GM18858 (cell line): ENCODE measurements at regions not wholly inside any gene's neighbourhood (a gene's known extent, or its start where the extent isn't known, plus 50 kb on each side); places are given as distances from the start of the nearest gene placed in this dataset.

ENCODE experiments used
- ATAC-seq: cut with Tn5 transposase; IDR thresholded peaks from one replicate; pipeline ENCODE4 v1.9.1; 2021; ENCODE audit not compliant: unreplicated experiment

DNA sequence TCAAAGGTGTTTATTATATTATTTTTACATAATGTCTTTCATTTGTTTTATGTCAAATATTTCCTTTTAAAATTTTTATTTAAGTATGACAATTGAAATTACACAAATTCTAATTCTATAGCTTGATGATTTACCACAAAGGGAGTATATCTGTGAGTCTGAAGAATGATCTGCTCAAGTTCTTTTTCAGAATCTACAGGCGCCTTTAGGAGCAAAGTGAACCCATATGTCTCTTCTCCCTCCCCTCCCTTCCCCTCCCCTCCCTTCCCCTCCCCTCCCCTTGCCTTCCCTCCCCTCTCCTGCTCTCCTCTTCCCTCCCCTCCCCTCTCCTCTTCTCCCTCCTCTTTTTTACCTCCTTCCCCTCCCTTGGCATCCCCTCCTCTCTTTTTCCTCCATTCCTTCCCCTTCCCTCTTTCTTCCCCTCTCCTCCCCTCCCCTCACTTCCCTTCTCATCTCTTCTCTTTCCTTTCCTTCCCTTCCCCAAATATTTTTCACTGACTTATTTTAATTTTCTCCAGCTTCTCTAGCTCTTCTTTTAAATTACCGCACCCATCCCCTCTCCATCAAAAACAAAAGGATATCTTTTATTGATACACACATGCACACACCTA, 495.3 kb upstream of the PIK3R1 start:
- no peak for ATAC-seq

- no peak for ATAC-seq
Observed at GRCh38 chr5:67702008-67702407, 505.4 kb upstream of the CD180 start.

GRCh38 chr5:67699560-67699959, 503.0 kb upstream of the CD180 start:
- no peak for ATAC-seq

DNA sequence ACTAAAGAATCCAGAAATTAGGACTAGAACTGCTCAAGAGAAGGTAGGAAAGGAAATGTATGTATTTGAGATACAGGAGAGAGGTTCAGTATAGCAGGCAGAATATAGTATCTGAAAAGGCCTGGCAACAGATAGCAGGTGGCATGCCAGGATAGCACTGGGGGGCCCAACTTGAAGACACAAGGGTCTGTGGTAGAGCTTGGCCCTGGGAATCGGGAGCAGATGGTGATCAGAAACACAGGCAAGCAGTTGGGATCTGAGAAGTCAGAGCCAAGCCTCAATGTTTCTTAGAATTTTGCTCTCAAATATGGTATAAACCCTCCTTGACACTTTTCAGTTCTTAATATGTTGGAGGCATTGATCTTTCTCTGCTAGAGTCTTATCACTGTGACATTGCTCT, 499.8 kb upstream of the CD180 start:
- ATAC-seq: no peak

DNA sequence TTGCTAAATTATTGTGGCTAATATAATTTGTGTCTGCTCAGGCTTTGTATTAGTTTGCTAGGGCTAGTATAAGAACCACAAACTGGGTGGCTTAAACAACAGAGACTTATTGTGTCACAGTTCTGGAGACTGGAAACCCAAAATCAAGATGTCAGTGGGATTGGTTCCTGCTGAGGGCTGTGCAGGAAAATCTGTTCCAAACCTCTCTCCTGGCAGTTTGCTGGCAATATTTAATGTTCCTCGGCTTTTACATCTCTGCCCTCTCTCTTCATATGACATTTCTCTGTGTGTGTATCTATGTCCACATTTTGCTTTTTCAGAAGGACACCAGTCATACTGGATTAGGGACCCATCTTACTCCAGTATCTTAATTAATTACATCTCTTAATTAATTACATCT, 498.8 kb upstream of the CD180 start:
- ATAC-seq: no peak

DNA sequence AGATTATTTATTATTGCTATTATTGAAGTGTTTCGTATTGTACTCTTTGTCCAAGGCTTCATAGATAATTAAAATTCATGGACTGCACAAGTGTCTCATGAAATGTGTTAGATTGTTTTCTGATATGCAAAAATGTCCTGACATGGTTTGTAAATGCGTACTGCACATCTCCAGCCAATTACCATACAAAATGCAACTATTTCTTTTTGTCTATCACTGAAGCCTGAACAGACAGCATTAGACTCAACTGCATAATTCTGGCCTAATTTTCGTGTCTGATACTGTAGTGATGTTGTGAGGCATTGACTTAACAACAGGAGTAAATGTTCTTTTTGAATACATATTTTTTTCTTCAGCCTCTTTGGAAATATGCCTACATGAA, 498.2 kb upstream of the CD180 start:
- ATAC-seq: no peak

DNA sequence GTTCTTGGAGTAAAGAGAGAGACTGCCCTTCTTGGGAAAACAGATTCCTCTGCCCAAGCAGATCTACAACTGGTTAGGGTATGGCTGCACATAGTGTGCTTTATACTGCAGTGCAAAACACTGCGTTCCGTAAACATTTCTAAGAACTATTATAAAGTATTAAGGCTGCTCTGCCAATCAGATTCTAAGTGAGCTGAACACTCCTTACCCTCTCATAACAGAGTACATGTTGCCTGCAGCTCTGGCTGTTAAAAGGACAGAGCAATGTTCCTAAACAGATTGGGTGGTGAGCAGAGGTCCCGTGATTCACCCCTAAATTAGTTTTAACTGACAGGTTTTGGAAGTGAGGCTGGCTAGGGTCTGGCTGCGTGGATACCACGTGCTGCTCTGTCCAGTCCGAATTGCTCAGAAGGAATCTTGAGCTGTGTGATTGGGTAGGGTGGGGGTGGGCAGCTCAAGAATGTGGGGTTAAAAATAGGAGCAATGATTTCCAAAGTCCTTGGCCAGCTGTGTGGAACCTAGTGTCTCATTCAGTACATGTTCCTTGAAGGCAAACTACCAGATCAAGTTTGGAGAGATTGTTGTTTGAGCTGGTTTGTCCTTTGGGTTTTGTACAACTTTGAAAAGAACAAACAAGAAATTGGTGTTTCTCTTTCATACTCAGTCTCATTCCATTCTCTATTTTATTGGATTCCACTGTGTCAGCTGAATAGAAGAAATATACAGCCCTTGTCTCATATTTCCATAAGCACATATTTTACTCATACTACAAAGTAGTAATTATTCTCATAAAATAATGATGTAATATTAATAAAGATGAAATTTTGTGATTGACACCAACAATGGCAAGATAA, 497.6 kb upstream of the CD180 start:
- ATAC-seq: no peak

GRCh38 chr5:67686746-67687145, 490.1 kb upstream of the CD180 start:
- no peak for ATAC-seq

- no peak for ATAC-seq
Observed at GRCh38 chr5:67681703-67682102, 485.1 kb upstream of the CD180 start.

GRCh38 chr5:67680099-67680498, 483.5 kb upstream of the CD180 start:
- no peak for ATAC-seq

DNA sequence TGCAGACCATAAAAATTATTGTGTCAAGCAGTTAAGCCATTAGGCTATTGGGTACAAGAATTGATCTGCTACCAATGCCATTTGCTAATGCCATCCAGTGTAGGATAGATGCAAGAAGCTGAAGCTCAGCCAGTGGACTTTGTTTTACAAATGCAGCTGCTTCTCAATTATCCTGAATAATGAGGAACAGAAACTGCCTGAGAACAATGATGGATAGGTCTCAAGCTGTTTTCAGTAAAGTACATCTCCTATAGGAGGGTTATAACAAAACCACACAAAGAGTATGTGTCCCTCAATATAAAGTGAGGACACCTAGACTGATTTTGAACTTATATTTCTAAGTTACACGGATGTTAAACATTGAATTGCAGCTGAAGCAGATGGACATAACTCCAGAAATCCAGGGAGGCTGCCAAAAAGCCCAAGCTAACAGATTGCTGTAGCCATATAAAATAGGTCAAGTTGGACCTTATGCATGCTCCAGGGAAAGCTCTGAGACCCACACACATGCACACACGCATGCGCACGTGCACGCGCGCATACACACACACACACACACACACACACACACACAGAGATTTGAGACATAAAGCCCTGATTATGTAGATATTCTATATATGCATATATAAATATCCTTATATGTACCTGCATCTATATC, 482.7 kb upstream of the CD180 start:
- no peak for ATAC-seq

- ATAC-seq: no peak
Observed at GRCh38 chr5:67678594-67678993, 482.0 kb upstream of the CD180 start.

- ATAC-seq: no peak
Observed at GRCh38 chr5:67677422-67677970, 480.9 kb upstream of the CD180 start.

GRCh38 chr5:67676863-67677262, 480.3 kb upstream of the CD180 start:
- no peak for ATAC-seq

GRCh38 chr5:67674159-67674655, 477.6 kb upstream of the CD180 start:
- ATAC-seq: no peak

- no peak for ATAC-seq
Observed at GRCh38 chr5:67673618-67674017, 477.0 kb upstream of the CD180 start.

DNA sequence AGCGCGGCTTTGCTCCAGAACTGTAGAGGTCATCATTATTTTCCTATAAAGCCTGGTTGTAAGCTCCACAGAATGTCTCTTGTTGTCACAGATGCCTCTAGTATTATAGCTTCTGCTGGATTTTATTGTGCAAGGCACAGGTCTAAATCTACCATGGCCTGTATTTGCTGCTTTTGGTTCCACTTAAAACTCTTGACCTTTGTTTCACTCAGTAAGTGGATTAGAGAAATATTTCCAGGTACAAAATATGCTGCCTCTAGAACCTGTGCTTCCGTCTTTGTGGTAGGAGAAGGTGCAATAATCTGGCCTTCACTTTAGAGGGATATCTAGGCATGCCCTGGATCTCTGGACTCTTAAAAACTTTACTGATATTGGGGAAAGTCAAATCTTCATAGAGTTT, 476.6 kb upstream of the CD180 start:
- ATAC-seq: no peak

GRCh38 chr5:67672636-67673035, 476.0 kb upstream of the CD180 start:
- no peak for ATAC-seq

DNA sequence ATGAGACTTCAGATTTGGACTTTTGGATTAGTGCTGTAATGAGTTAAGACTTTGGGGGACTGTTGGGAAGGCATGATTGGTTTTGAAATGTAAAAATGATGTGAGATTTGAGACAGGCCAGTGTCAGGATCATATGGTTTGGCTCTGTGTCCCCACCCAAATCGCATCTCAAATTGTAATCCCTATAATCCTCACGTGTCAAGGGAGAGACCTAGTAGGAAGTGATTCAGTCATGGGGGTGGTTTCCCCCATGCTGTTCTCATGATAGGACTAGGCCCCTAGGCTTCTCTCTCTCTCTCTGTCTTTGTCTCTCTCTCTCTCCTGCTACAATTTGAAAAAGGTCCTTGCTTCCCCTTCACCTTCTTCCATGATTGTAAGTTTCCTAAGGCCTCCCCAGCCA, 473.3 kb upstream of the CD180 start:
- no peak for ATAC-seq

- ATAC-seq: no peak
Observed at GRCh38 chr5:67660149-67660548, 463.6 kb upstream of the CD180 start.

GRCh38 chr5:67659288-67659687, 462.7 kb upstream of the CD180 start:
- ATAC-seq: no peak

DNA sequence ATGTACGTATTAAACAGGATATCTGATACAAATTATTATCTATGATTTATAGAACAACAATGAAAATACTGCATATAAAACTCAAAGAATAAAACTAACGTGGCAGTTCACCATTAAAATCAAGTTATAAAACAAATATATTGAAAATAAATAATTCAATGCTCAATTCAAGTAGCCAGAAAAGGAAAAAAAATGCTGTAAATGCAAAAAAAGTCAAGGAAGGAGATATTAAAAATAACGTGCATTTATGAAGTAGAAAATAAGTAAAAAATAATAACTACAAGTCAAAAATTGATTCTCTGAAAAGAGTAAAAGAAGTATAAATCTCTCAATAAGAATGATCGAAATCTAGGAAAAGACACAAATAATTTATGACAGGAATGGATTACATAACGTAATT, 460.5 kb upstream of the CD180 start:
- no peak for ATAC-seq
